ENCODE measurements at regions not wholly inside any gene's neighbourhood (a gene's known extent, or its start where the extent isn't known, plus 50 kb on each side); places are given as distances from the start of the nearest gene placed in this dataset.
"Not testable (repeated sequence)": the region's sequence is repeated elsewhere in the genome, so short reads cannot be mapped to it uniquely, and the experiment has no call there.

DNA sequence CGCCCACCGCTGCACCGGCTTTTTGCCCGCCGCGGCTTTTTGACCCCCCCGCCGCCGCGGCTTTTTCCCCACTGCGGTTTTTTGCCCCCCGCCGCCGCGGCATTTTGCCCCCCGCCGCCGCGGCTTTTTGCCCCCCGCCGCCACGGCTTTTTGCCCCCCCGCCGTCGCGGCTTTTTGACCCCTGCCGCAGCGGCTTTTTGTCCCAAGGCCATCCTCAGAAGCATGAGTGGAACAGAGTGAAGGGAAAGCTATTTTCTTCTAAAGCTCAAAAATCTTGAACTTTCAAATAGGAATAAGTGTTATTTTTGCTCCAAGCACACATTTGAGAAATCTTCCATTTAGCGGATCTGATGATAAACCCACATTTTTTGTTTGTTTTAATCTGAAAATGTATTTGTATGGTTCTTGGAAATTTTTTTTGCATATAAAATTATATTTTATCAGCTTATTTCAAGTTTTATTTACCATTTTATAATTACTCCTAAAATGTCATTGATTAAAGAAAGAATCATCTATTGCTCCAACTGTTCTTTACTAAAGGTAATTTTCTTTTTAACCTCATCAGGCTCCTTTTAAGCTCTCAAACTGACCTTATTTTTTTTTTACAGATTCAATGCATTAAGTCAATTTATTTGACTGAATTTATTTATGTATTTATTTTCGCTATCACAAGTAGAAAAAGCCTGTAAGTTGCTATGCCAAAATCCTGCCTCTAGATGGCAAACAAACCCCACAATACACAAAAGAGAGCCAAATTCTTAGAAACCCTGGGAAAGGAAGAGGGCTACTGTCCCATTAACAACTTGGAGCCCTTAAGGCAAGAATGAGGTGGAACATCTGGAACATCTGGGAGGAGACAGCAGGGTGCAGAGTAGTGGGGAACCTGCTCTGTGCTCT is 460.3 kb downstream of the ZNF33B start:
- H3K27ac ChIP-seq (ENCODE audit: control insufficient read depth, insufficient read depth, low read length); H3K4me3 ChIP-seq (ENCODE audit: control insufficient read depth in 2 of 3, extremely low read depth in 1 of 3, insufficient read depth in 2 of 3, low read depth in 1 of 3, low read length in 3 of 3); H3K36me3 ChIP-seq (ENCODE audit: control insufficient read depth in 2 of 2, extremely low read depth in 1 of 2, insufficient read depth in 2 of 2, low read length in 2 of 2); H3K27me3 ChIP-seq (ENCODE audit: control insufficient read depth, extremely low read depth, insufficient read depth, low read length); H3K4me2 ChIP-seq (ENCODE audit: control insufficient read depth, extremely low read depth, insufficient read depth, low read depth, low read length); H3K9ac ChIP-seq (ENCODE audit: control insufficient read depth, extremely low read depth, insufficient read depth, low read length); DNase-seq (ENCODE audit: low read depth, low spot score); H2AFZ ChIP-seq (ENCODE audit: control insufficient read depth, low read length); H3K9me1 ChIP-seq (ENCODE audit: control insufficient read depth, extremely low read depth, insufficient read depth, low read length); dilution Hi-C loops (cut with MboI; ENCODE audit: extremely low pct_ligation_motif_present, low sequenced_read_pairs); FAIRE-seq; H4K20me1 ChIP-seq (ENCODE audit: control insufficient read depth, extremely low read depth, insufficient read depth, low read length); H3K79me2 ChIP-seq (ENCODE audit: control insufficient read depth, insufficient read depth, low read length); H3K4me1 ChIP-seq (ENCODE audit: control insufficient read depth, extremely low read depth, insufficient read depth, low read length); H3K9me3 ChIP-seq (ENCODE audit: control insufficient read depth, low read depth, low read length): not testable (repeated sequence)
- TF ChIP-seq CTCF (optimal IDR thresholded peaks at IDR 0.05 in 1 of 3, IDR thresholded peaks at IDR 0.05 in 1 of 3, conservative IDR thresholded peaks at IDR 0.05 in 1 of 3; ENCODE audit: extremely low read depth in 1 of 3, insufficient read depth in 2 of 3, low read length in 3 of 3) (peak in 2 of 3 experiments; percentile 7 to 22), EZH2 (IDR thresholded peaks at IDR 0.05; ENCODE audit: low read length) (peak; percentile 77)

GRCh38 chr10:42177077-42177792 is 461.1 kb downstream of the ZNF33B start:
- Histone ChIP-seq H3K4me1 (ENCODE audit: control insufficient read depth, extremely low read depth, insufficient read depth, low read length) (no peaks in the 10 kb centered on the region), H3K36me3 (ENCODE audit: control insufficient read depth in 2 of 2, extremely low read depth in 1 of 2, insufficient read depth in 2 of 2, low read length in 2 of 2) (no peaks in the 10 kb centered on the region), H3K4me2 (ENCODE audit: control insufficient read depth, extremely low read depth, insufficient read depth, low read depth, low read length) (no peak overlapping the region), H3K9ac (ENCODE audit: control insufficient read depth, extremely low read depth, insufficient read depth, low read length) (no peak overlapping the region), H3K27me3 (ENCODE audit: control insufficient read depth, extremely low read depth, insufficient read depth, low read length) (no peaks in the 10 kb centered on the region), H3K79me2 (ENCODE audit: control insufficient read depth, insufficient read depth, low read length) (no peaks in the 10 kb centered on the region), H3K9me3 (ENCODE audit: control insufficient read depth, low read depth, low read length) (no peaks in the 10 kb centered on the region), H3K9me1 (ENCODE audit: control insufficient read depth, extremely low read depth, insufficient read depth, low read length) (no peaks in the 10 kb centered on the region), H3K4me3 (ENCODE audit: control insufficient read depth in 2 of 3, extremely low read depth in 1 of 3, insufficient read depth in 2 of 3, low read depth in 1 of 3, low read length in 3 of 3) (peak overlapping the region in 1 of 3 experiments; percentile 12), H4K20me1 (ENCODE audit: control insufficient read depth, extremely low read depth, insufficient read depth, low read length) (no peaks in the 10 kb centered on the region), H2AFZ (ENCODE audit: control insufficient read depth, low read length) (no peak overlapping the region), H3K27ac (ENCODE audit: control insufficient read depth, insufficient read depth, low read length) (no peak overlapping the region)
- TF ChIP-seq EZH2 (IDR thresholded peaks at IDR 0.05; ENCODE audit: low read length) (peak; percentile 36), CTCF (optimal IDR thresholded peaks at IDR 0.05 in 1 of 3, IDR thresholded peaks at IDR 0.05 in 1 of 3, conservative IDR thresholded peaks at IDR 0.05 in 1 of 3; ENCODE audit: extremely low read depth in 1 of 3, insufficient read depth in 2 of 3, low read length in 3 of 3) (no peak)
- dilution Hi-C loops (cut with MboI; ENCODE audit: extremely low pct_ligation_motif_present, low sequenced_read_pairs): no loop called here
- DNase-seq (ENCODE audit: low read depth, low spot score) (no peak), FAIRE-seq (no peak)
